RWPE2 (cell line): ENCODE measurements at regions not wholly inside any gene's neighbourhood (a gene's known extent, or its start where the extent isn't known, plus 50 kb on each side); places are given as distances from the start of the nearest gene placed in this dataset.
A peak's percentile ranks its signal among the peaks of the same experiment; 100 is the strongest.
"Not testable (repeated sequence)": the region's sequence is repeated elsewhere in the genome, so short reads cannot be mapped to it uniquely, and the experiment has no call there.

Experiments used
- ATAC-seq: fragments of 200-7000 bp; cut with Tn5 transposase; 3 replicates; pipeline ENCODE4 v1.9.1; 2021; ENCODE audit warnings: low read depth
- DNase-seq: peaks from one replicate; pipeline ENCODE4 v3.0.0-alpha.2; 2020; ENCODE audit warnings: low spot score
- H3K27ac ChIP-seq: fragments of 450-650 bp; 2 replicates; pipeline ENCODE4 v1.5.1; 2017; ENCODE audit warnings: mild to moderate bottlenecking; ENCODE audit not compliant: poor library complexity, severe bottlenecking
- H3K27me3 ChIP-seq: fragments of 250-450 bp; sonication (Bioruptor Pico); 2 replicates; pipeline ENCODE4 v1.5.1; 2021; ENCODE audit warnings: mild to moderate bottlenecking, moderate library complexity; ENCODE audit not compliant: insufficient read depth, poor library complexity, severe bottlenecking
- H3K36me3 ChIP-seq: fragments of 250-450 bp; sonication (Bioruptor Pico); 2 replicates; pipeline ENCODE4 v1.5.1; 2020; ENCODE audit warnings: low read depth, mild to moderate bottlenecking, moderate library complexity
- H3K4me1 ChIP-seq: fragments of 250-450 bp; sonication (Bioruptor Pico); 2 replicates; pipeline ENCODE4 v1.5.1; 2021; ENCODE audit warnings: mild to moderate bottlenecking, moderate library complexity; ENCODE audit not compliant: insufficient read depth, poor library complexity, severe bottlenecking
- H3K4me3 ChIP-seq: fragments of 250-450 bp; sonication (Bioruptor Pico); 2 replicates; pipeline ENCODE4 v1.5.1; 2021; ENCODE audit warnings: mild to moderate bottlenecking, moderate library complexity; ENCODE audit not compliant: severe bottlenecking
- H3K9me3 ChIP-seq: fragments of 250-450 bp; sonication (Bioruptor Pico); 2 replicates; pipeline ENCODE4 v1.5.1; 2021; ENCODE audit warnings: mild to moderate bottlenecking, moderate library complexity; ENCODE audit not compliant: severe bottlenecking
- TF ChIP-seq, protein P1 (sequence below): fragments of 450-650 bp; IDR thresholded peaks from one replicate; pipeline ENCODE4 v1.5.1; 2017; ENCODE audit warnings: mild to moderate bottlenecking, moderate library complexity; ENCODE audit not compliant: poor library complexity, severe bottlenecking

- Histone ChIP-seq H3K27me3 (no peaks in the 10 kb centered on the region), H3K9me3 (no peaks in the 10 kb centered on the region), H3K36me3 (no peaks in the 10 kb centered on the region), H3K4me3 (no peak overlapping the region), H3K27ac (no peak overlapping the region), H3K4me1 (peaks cover 6% of the 10 kb centered on the region)
- DNase-seq, result no peak
- TF ChIP-seq, protein P1, sequence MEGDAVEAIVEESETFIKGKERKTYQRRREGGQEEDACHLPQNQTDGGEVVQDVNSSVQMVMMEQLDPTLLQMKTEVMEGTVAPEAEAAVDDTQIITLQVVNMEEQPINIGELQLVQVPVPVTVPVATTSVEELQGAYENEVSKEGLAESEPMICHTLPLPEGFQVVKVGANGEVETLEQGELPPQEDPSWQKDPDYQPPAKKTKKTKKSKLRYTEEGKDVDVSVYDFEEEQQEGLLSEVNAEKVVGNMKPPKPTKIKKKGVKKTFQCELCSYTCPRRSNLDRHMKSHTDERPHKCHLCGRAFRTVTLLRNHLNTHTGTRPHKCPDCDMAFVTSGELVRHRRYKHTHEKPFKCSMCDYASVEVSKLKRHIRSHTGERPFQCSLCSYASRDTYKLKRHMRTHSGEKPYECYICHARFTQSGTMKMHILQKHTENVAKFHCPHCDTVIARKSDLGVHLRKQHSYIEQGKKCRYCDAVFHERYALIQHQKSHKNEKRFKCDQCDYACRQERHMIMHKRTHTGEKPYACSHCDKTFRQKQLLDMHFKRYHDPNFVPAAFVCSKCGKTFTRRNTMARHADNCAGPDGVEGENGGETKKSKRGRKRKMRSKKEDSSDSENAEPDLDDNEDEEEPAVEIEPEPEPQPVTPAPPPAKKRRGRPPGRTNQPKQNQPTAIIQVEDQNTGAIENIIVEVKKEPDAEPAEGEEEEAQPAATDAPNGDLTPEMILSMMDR, result peak; percentile 23
- ATAC-seq, result peak; percentile 90
Observed at GRCh38 chr5:37926732-37927131, 86.9 kb upstream of the GDNF start.

DNA sequence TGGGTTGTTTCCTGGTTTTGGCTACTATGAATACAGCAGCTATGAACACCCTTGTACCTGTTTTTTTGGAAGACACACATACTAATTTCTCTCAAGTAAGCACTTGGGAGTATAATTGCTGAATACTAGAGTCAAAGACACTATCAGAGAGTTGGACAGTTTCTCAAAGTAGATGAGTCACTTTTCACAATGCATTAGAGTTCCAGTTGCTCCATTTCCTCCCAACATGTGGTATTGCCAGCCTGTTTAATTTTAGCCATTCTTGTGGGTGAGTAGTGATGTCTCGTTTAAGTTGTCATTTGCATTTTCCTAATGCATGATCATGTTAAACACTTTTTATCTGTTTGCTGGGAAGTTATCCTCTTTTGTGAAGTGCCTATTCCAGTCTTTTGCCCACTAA is 81.6 kb upstream of the GDNF start:
- H3K9me3 ChIP-seq, result no peaks in the 10 kb centered on the region
- H3K4me3 ChIP-seq, result no peak overlapping the region
- TF ChIP-seq, protein P1, result no peak
- no peak overlapping the region for H3K27ac ChIP-seq
- H3K4me1 ChIP-seq, result peaks cover under 1% of the 10 kb centered on the region
- no peak for DNase-seq
- H3K36me3 ChIP-seq, result no peaks in the 10 kb centered on the region
- no peak for ATAC-seq
- peaks cover 5% of the 10 kb centered on the region for H3K27me3 ChIP-seq

- H3K9me3 ChIP-seq, result no peaks in the 10 kb centered on the region
- ATAC-seq (no peak), DNase-seq (no peak)
- no peak overlapping the region for H3K4me3 ChIP-seq
- TF ChIP-seq, protein P1, result no peak
- no peaks in the 10 kb centered on the region for H3K36me3 ChIP-seq
- H3K27me3 ChIP-seq, result peaks cover 6% of the 10 kb centered on the region
- H3K4me1 ChIP-seq, result no peaks in the 10 kb centered on the region
- no peak overlapping the region for H3K27ac ChIP-seq
Observed at GRCh38 chr5:37918424-37918823, 78.6 kb upstream of the GDNF start.

DNA sequence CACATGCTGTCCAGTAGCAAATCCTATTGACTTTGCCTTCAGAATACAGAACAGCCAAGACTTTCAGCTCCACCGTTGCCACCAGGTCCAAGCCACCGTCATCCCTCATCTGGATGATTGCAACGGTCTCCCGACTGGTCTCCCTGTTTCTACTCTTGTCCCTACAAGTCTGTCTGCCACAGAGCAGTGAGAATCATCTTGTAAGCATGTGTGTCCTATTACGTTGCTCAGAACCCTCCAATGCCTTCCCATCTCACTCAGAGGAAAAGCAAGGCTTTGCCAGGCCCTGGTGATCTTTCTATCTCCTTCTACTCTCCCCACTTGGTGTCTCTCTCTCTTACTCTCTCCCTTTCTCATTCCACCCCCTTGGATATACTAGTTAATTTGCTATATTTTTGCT is 76.7 kb upstream of the GDNF start:
- H3K27ac ChIP-seq, result no peak overlapping the region
- TF ChIP-seq, protein P1, result no peak
- H3K36me3 ChIP-seq, result no peaks in the 10 kb centered on the region
- no peaks in the 10 kb centered on the region for H3K4me1 ChIP-seq
- H3K9me3 ChIP-seq, result no peaks in the 10 kb centered on the region
- H3K27me3 ChIP-seq, result peaks cover 6% of the 10 kb centered on the region
- no peak for ATAC-seq
- H3K4me3 ChIP-seq, result no peak overlapping the region
- DNase-seq, result no peak

GRCh38 chr5:37915097-37915736 is 75.4 kb upstream of the GDNF start:
- Histone ChIP-seq H3K4me3 (no peak overlapping the region), H3K9me3 (no peaks in the 10 kb centered on the region), H3K36me3 (no peaks in the 10 kb centered on the region), H3K27me3 (peaks cover 13% of the 10 kb centered on the region), H3K4me1 (no peaks in the 10 kb centered on the region), H3K27ac (no peak overlapping the region)
- TF ChIP-seq, protein P1, result no peak
- ATAC-seq, result no peak
- no peak for DNase-seq

GRCh38 chr5:37909610-37910266 is 69.9 kb upstream of the GDNF start:
- H3K27ac ChIP-seq, H3K27me3 ChIP-seq, H3K9me3 ChIP-seq, H3K4me1 ChIP-seq, ATAC-seq, DNase-seq, H3K36me3 ChIP-seq, H3K4me3 ChIP-seq: not testable (repeated sequence)
